SK-N-SH (cell line): ENCODE measurements at regions not wholly inside any gene's neighbourhood (a gene's known extent, or its start where the extent isn't known, plus 50 kb on each side); places are given as distances from the start of the nearest gene placed in this dataset.

Source experiments
- CTCF ChIA-PET: fragments of 300-600, 350-600 bp; formaldehyde crosslinking; extraction: SDS; loops from one replicate; lab custom pipeline; 2021; lab: Yijun Ruan, JAX
- POLR2A ChIA-PET: fragments of 350-600 bp; sonication (Branson Sonifier 250); formaldehyde crosslinking; extraction: SDS; loops from one replicate; lab custom pipeline; 2020; ENCODE audit warnings: antibody characterized with exemption, inconsistent platforms; lab: Yijun Ruan, JAX
- DNase-seq: peaks from one replicate; pipeline ENCODE4 v3.0.0; 2012
- H2AFZ ChIP-seq: fragments of 200-600 bp; sonication (generic); 2 replicates; pipeline ENCODE4 v1.8.1; 2016; ENCODE audit warnings: antibody characterized with exemption, mild to moderate bottlenecking, low read depth
- H3F3A ChIP-seq: fragments of 200-600 bp; sonication (generic); replicated peaks from 2 replicates; pipeline ENCODE3; 2016; ENCODE audit warnings: antibody characterized with exemption, mild to moderate bottlenecking; ENCODE audit not compliant: insufficient read depth
- H3K27ac ChIP-seq, 2 experiments: fragments of 200-500 bp in 1 of 2; fragments of 200-600 bp in 1 of 2; sonication (Bioruptor generic) in 1 of 2; sonication (generic), shearing (Covaris generic) in 1 of 2; 2 replicates each; pipeline versions ENCODE4 v1.5.1 to v1.6.1; 2014 to 2016; ENCODE audit warnings: low read depth in 2 of 2, inconsistent platforms in 1 of 2, low read length in 1 of 2, mild to moderate bottlenecking in 1 of 2, mixed read lengths in 1 of 2
- H3K27me3 ChIP-seq: fragments of 200-600 bp; sonication (generic), shearing (Covaris generic); 2 replicates; pipeline ENCODE4 v1.6.1; 2016; ENCODE audit warnings: mixed run types; ENCODE audit not compliant: insufficient read depth
- H3K36me3 ChIP-seq, 2 experiments: fragments of 200-500 bp in 1 of 2; fragments of 200-600 bp in 1 of 2; sonication (Bioruptor generic) in 1 of 2; sonication (generic) in 1 of 2; replicated peaks in 1 of 2; 2 replicates each; pipeline versions ENCODE3 to v1.5.1; 2014 to 2016; ENCODE audit warnings: low read length in 1 of 2, mild to moderate bottlenecking in 1 of 2; ENCODE audit not compliant: insufficient read depth in 2 of 2, control insufficient read depth in 1 of 2
- H3K4me1 ChIP-seq, 2 experiments: fragments of 200-500 bp in 1 of 2; fragments of 200-600 bp in 1 of 2; sonication (Bioruptor generic) in 1 of 2; sonication (generic), shearing (Covaris generic) in 1 of 2; 2 replicates each; pipeline versions ENCODE4 v1.5.1 to v1.6.1; 2014 to 2016; ENCODE audit warnings: low read depth in 1 of 2, low read length in 1 of 2, mixed run types in 1 of 2; ENCODE audit not compliant: insufficient read depth in 2 of 2, control insufficient read depth in 1 of 2
- H3K4me2 ChIP-seq: fragments of 200-600 bp; sonication (generic), shearing (Covaris generic); 2 replicates; pipeline ENCODE4 v1.6.1; 2017; ENCODE audit warnings: mixed run types
- H3K4me3 ChIP-seq, 2 experiments: fragments of 200-500 bp in 1 of 2; fragments of 200-600 bp in 1 of 2; sonication (Bioruptor generic) in 1 of 2; sonication (generic), shearing (Covaris generic) in 1 of 2; 2 replicates each; pipeline versions ENCODE4 v1.5.1 to v1.8.1; 2014 to 2016; ENCODE audit warnings: low read depth in 2 of 2, inconsistent platforms in 1 of 2, low read length in 1 of 2, mild to moderate bottlenecking in 1 of 2, mixed read lengths in 1 of 2, moderate library complexity in 1 of 2
- H3K79me2 ChIP-seq: fragments of 200-600 bp; sonication (generic); 2 replicates; pipeline ENCODE4 v1.8.1; 2017; ENCODE audit warnings: mild to moderate bottlenecking; ENCODE audit not compliant: insufficient read depth
- H3K9ac ChIP-seq: fragments of 200-600 bp; sonication (generic); 2 replicates; pipeline ENCODE4 v1.6.1; 2017; ENCODE audit warnings: mixed run types
- H3K9me2 ChIP-seq: fragments of 200-600 bp; sonication (generic); 2 replicates; pipeline ENCODE4 v1.6.1; 2017; ENCODE audit warnings: mixed run types
- H3K9me3 ChIP-seq: fragments of 200-600 bp; sonication (generic); 2 replicates; pipeline ENCODE4 v1.6.1; 2017; ENCODE audit warnings: mixed run types, mild to moderate bottlenecking, moderate library complexity
- H4K20me1 ChIP-seq: fragments of 200-600 bp; sonication (generic); 2 replicates; pipeline ENCODE4 v1.6.1; 2017; ENCODE audit warnings: mild to moderate bottlenecking, mixed run types; ENCODE audit not compliant: insufficient read depth
- CHD2 ChIP-seq: fragments of 150-350 bp; IDR thresholded peaks from 2 replicates; pipeline ENCODE4 v1.6.1; 2018; ENCODE audit warnings: low read length; ENCODE audit not compliant: partially characterized antibody
- CTCF ChIP-seq: fragments of 200-600 bp; sonication (generic); IDR thresholded peaks from 2 replicates; pipeline ENCODE4 v1.6.1; 2017; ENCODE audit warnings: antibody characterized with exemption, mild to moderate bottlenecking, moderate library complexity
- EP300 ChIP-seq, 2 experiments: IDR thresholded peaks; 2 replicates each; pipeline versions ENCODE4 v1.4.0 to v1.6.1; 2012; ENCODE audit warnings: borderline replicate concordance in 1 of 2, low read depth in 1 of 2, low read length in 1 of 2
- FOXM1 ChIP-seq: IDR thresholded peaks from 2 replicates; pipeline ENCODE4 v1.4.0; 2012; ENCODE audit warnings: low read depth, mild to moderate bottlenecking
- MAX ChIP-seq: IDR thresholded peaks from 2 replicates; pipeline ENCODE4 v1.4.0; 2012; ENCODE audit warnings: low read depth
- NFIC ChIP-seq: IDR thresholded peaks from 2 replicates; pipeline ENCODE4 v1.4.0; 2012; ENCODE audit warnings: borderline replicate concordance
- NRF1 ChIP-seq: IDR thresholded peaks from 2 replicates; pipeline ENCODE4 v1.6.1; 2012; ENCODE audit warnings: low read depth, mild to moderate bottlenecking, low read length
- PBX3 ChIP-seq: IDR thresholded peaks from 2 replicates; pipeline ENCODE4; 2012
- POLR2AphosphoS5 ChIP-seq: IDR thresholded peaks from 2 replicates; pipeline ENCODE4 v1.6.1; 2012; ENCODE audit warnings: low read depth, low read length
- RAD21 ChIP-seq: IDR thresholded peaks from 2 replicates; pipeline ENCODE4 v1.6.1; 2012; ENCODE audit warnings: mild to moderate bottlenecking, low read length
- RCOR1 ChIP-seq: fragments of 150-350 bp; IDR thresholded peaks from 2 replicates; pipeline ENCODE4 v1.6.1; 2017; ENCODE audit warnings: antibody characterized with exemption, low read length
- RXRA ChIP-seq: IDR thresholded peaks from 2 replicates; pipeline ENCODE4 v1.4.0; 2012; ENCODE audit warnings: low read depth, mild to moderate bottlenecking, borderline replicate concordance
- SMC3 ChIP-seq: IDR thresholded peaks from 2 replicates; pipeline ENCODE4 v1.6.1; 2012; ENCODE audit warnings: low read depth, low read length, improper control_type of control experiment
- TCF12 ChIP-seq: IDR thresholded peaks from 2 replicates; pipeline ENCODE4 v1.4.0; 2012
- USF2 ChIP-seq: fragments of 150-350 bp; IDR thresholded peaks from 2 replicates; pipeline ENCODE4 v1.6.1; 2017; ENCODE audit warnings: antibody characterized with exemption, low read length, low read depth, borderline replicate concordance
- YY1 ChIP-seq: IDR thresholded peaks from 2 replicates; pipeline ENCODE4 v1.4.0; 2012; ENCODE audit warnings: low read depth, mild to moderate bottlenecking
- whole genome bisulfite sequencing: methylation state at CpG from one replicate; pipeline ENCODE4 v1.1.6; 2017; ENCODE audit warnings: low lambda C conversion rate; 5-methylcytosine and 5-hydroxymethylcytosine counted together

- TF ChIP-seq NFIC (no peak), RAD21 (no peak), FOXM1 (no peak), USF2 (no peak), RXRA (no peak), CTCF (no peak), NRF1 (no peak), EP300 (IDR thresholded peaks at IDR 0.05; ENCODE audit: borderline replicate concordance in 1 of 2, low read depth in 1 of 2, low read length in 1 of 2) (no peak), CHD2 (no peak), YY1 (no peak), TCF12 (no peak), POLR2AphosphoS5 (no peak), MAX (no peak), PBX3 (no peak), SMC3 (no peak), RCOR1 (no peak)
- no peak overlapping the region for H3K27ac ChIP-seq
- H2AFZ ChIP-seq: no peak overlapping the region
- ChIA-PET CTCF (interaction anchor here (0.6 to 1.1 kb wide), 2 partner anchors 20 to 609 kb away, joined by 3 read pairs; no protein-coding TSS in a partner anchor), POLR2A (no interaction called here)
- no peaks in the 10 kb centered on the region for H3K36me3 ChIP-seq
- H3K9me3 ChIP-seq: no peaks in the 10 kb centered on the region
- H4K20me1 ChIP-seq: no peaks in the 10 kb centered on the region
- no peak for DNase-seq
- WGBS: 85% methylated on average over 5 of the region's 5 CpGs
- H3K4me1 ChIP-seq: no peaks in the 10 kb centered on the region
- H3F3A ChIP-seq: no peaks in the 10 kb centered on the region
- no peaks in the 10 kb centered on the region for H3K79me2 ChIP-seq
- no peak overlapping the region for H3K9ac ChIP-seq
- no peaks in the 10 kb centered on the region for H3K9me2 ChIP-seq
- no peak overlapping the region for H3K4me3 ChIP-seq
- no peak overlapping the region for H3K4me2 ChIP-seq
- no peaks in the 10 kb centered on the region for H3K27me3 ChIP-seq
Observed at GRCh38 chr5:92969191-92969780, 611.7 kb downstream of the NR2F1-AS1 start.
